Astrocyte (in vitro differentiated cells and primary cell): ENCODE measurements at regions not wholly inside any gene's neighbourhood (a gene's known extent, or its start where the extent isn't known, plus 50 kb on each side); places are given as distances from the start of the nearest gene placed in this dataset.

ENCODE experiments used
- DNase-seq: peaks from one replicate; pipeline ENCODE4 v3.0.0-alpha.2; 2010; ENCODE audit warnings: low read depth
- FAIRE-seq: peaks from 2 replicates; lab custom pipeline; 2011; peaks lifted over from hg19 to GRCh38; lab: Jason Lieb, UNC
- H2AFZ ChIP-seq: 2 replicates; pipeline ENCODE4 v1.6.0; 2012; ENCODE audit warnings: low read depth, low read length, inconsistent platforms
- H3K27ac ChIP-seq: 2 replicates; pipeline ENCODE4 v1.5.1; 2011; ENCODE audit warnings: low read depth, low read length, inconsistent platforms
- H3K27me3 ChIP-seq: 2 replicates; pipeline ENCODE4 v1.6.0; 2011; ENCODE audit warnings: low read length, inconsistent platforms; ENCODE audit not compliant: insufficient read depth
- H3K36me3 ChIP-seq: 2 replicates; pipeline ENCODE4 v1.5.1; 2011; ENCODE audit warnings: low read length, inconsistent platforms; ENCODE audit not compliant: insufficient read depth
- H3K4me1 ChIP-seq: 2 replicates; pipeline ENCODE4 v1.5.1; 2011; ENCODE audit warnings: low read length, inconsistent platforms; ENCODE audit not compliant: insufficient read depth
- H3K4me2 ChIP-seq: 2 replicates; pipeline ENCODE4 v1.6.0; 2012; ENCODE audit warnings: low read length, inconsistent platforms
- H3K4me3 ChIP-seq: 2 replicates; pipeline ENCODE4 v1.5.1; 2011; ENCODE audit warnings: low read depth, mild to moderate bottlenecking, low read length, inconsistent platforms; ENCODE audit not compliant: insufficient read depth
- H3K79me2 ChIP-seq: 2 replicates; pipeline ENCODE4 v1.6.0; 2012; ENCODE audit warnings: mild to moderate bottlenecking, low read length, inconsistent platforms; ENCODE audit not compliant: insufficient read depth
- H3K9ac ChIP-seq: 2 replicates; pipeline ENCODE4 v1.6.0; 2012; ENCODE audit warnings: mild to moderate bottlenecking, low read length, inconsistent platforms
- H3K9me3 ChIP-seq: 2 replicates; pipeline ENCODE4 v1.5.1; 2012; ENCODE audit warnings: low read depth, mild to moderate bottlenecking, low read length, inconsistent platforms; ENCODE audit not compliant: insufficient read depth
- H4K20me1 ChIP-seq: 2 replicates; pipeline ENCODE4 v1.6.0; 2012; ENCODE audit warnings: low read length, inconsistent platforms; ENCODE audit not compliant: insufficient read depth
- H3K27ac Mint-ChIP-seq: one replicate; pipeline ENCODE4 v1.8.0; 2021; ENCODE audit warnings: mild to moderate bottlenecking, mixed read lengths; ENCODE audit not compliant: unreplicated experiment
- H3K27me3 Mint-ChIP-seq: one replicate; pipeline ENCODE4 v1.8.0; 2021; ENCODE audit warnings: low read depth, mixed read lengths; ENCODE audit not compliant: unreplicated experiment
- H3K36me3 Mint-ChIP-seq: one replicate; pipeline ENCODE4 v1.8.0; 2021; ENCODE audit warnings: low read depth, mixed read lengths; ENCODE audit not compliant: unreplicated experiment
- H3K4me1 Mint-ChIP-seq: one replicate; pipeline ENCODE4 v1.8.0; 2021; ENCODE audit warnings: low read depth, mixed read lengths; ENCODE audit not compliant: unreplicated experiment
- H3K4me3 Mint-ChIP-seq: one replicate; pipeline ENCODE4 v1.8.0; 2021; ENCODE audit warnings: mild to moderate bottlenecking, moderate library complexity, mixed read lengths; ENCODE audit not compliant: unreplicated experiment
- H3K9me3 Mint-ChIP-seq: one replicate; pipeline ENCODE4 v1.8.0; 2021; ENCODE audit warnings: mild to moderate bottlenecking, mixed read lengths; ENCODE audit not compliant: unreplicated experiment
- CTCF ChIP-seq: IDR thresholded peaks from 2 replicates; pipeline ENCODE4 v1.5.1; 2011; ENCODE audit warnings: low read depth, mild to moderate bottlenecking, inconsistent platforms, low read length, moderate library complexity; ENCODE audit not compliant: insufficient read depth
- EZH2 ChIP-seq: IDR thresholded peaks from 2 replicates; pipeline ENCODE4 v1.6.1; 2012; ENCODE audit warnings: mild to moderate bottlenecking, low read length, inconsistent platforms; ENCODE audit not compliant: insufficient read depth

- H3K4me2 ChIP-seq: no peak overlapping the region
- no peaks in the 10 kb centered on the region for H3K9me3 ChIP-seq
- FAIRE-seq (peak; percentile 73), DNase-seq (no peak)
- no peak overlapping the region for H3K27ac Mint-ChIP-seq
- no peaks in the 10 kb centered on the region for H4K20me1 ChIP-seq
- no peaks in the 10 kb centered on the region for H3K27me3 Mint-ChIP-seq
- no peak overlapping the region for H3K4me3 ChIP-seq
- H3K4me3 Mint-ChIP-seq: no peak overlapping the region
- no peak overlapping the region for H3K9ac ChIP-seq
- H3K36me3 Mint-ChIP-seq: no peaks in the 10 kb centered on the region
- H3K4me1 Mint-ChIP-seq: no peaks in the 10 kb centered on the region
- no peaks in the 10 kb centered on the region for H3K4me1 ChIP-seq
- no peaks in the 10 kb centered on the region for H3K9me3 Mint-ChIP-seq
- no peak overlapping the region for H2AFZ ChIP-seq
- H3K36me3 ChIP-seq: no peaks in the 10 kb centered on the region
- no peaks in the 10 kb centered on the region for H3K79me2 ChIP-seq
- H3K27ac ChIP-seq: no peak overlapping the region
- no peak for TF ChIP-seq EZH2
- TF ChIP-seq CTCF: no peak
- no peaks in the 10 kb centered on the region for H3K27me3 ChIP-seq
Observed at GRCh38 chrX:13927175-13927574, 102.5 kb downstream of the GEMIN8 start.

GRCh38 chrX:13923845-13924244 lies 105.8 kb downstream of the GEMIN8 start:
- no peaks in the 10 kb centered on the region for H3K27me3 ChIP-seq
- H3K4me1 ChIP-seq: no peaks in the 10 kb centered on the region
- H3K4me3 Mint-ChIP-seq: no peak overlapping the region
- H3K4me3 ChIP-seq: no peak overlapping the region
- no peak overlapping the region for H3K9ac ChIP-seq
- FAIRE-seq: no peak
- no peak for DNase-seq
- H3K79me2 ChIP-seq: no peaks in the 10 kb centered on the region
- H3K9me3 ChIP-seq: no peaks in the 10 kb centered on the region
- no peak overlapping the region for H3K27ac Mint-ChIP-seq
- H3K4me2 ChIP-seq: no peak overlapping the region
- TF ChIP-seq CTCF (no peak), EZH2 (no peak)
- no peaks in the 10 kb centered on the region for H3K27me3 Mint-ChIP-seq
- H3K36me3 ChIP-seq: no peaks in the 10 kb centered on the region
- no peaks in the 10 kb centered on the region for H3K9me3 Mint-ChIP-seq
- no peak overlapping the region for H3K27ac ChIP-seq
- H3K4me1 Mint-ChIP-seq: no peaks in the 10 kb centered on the region
- no peak overlapping the region for H2AFZ ChIP-seq
- H4K20me1 ChIP-seq: no peaks in the 10 kb centered on the region
- no peaks in the 10 kb centered on the region for H3K36me3 Mint-ChIP-seq

GRCh38 chrX:13923289-13923688 lies 106.4 kb upstream of the GPM6B start:
- H3K36me3 Mint-ChIP-seq: no peaks in the 10 kb centered on the region
- no peak overlapping the region for H3K4me2 ChIP-seq
- H4K20me1 ChIP-seq: no peaks in the 10 kb centered on the region
- no peak overlapping the region for H3K4me3 ChIP-seq
- no peaks in the 10 kb centered on the region for H3K9me3 ChIP-seq
- H3K27me3 ChIP-seq: no peaks in the 10 kb centered on the region
- H3K4me1 Mint-ChIP-seq: no peaks in the 10 kb centered on the region
- no peaks in the 10 kb centered on the region for H3K79me2 ChIP-seq
- H3K27me3 Mint-ChIP-seq: no peaks in the 10 kb centered on the region
- DNase-seq (no peak), FAIRE-seq (peak; percentile 17)
- no peak overlapping the region for H3K4me3 Mint-ChIP-seq
- H3K27ac Mint-ChIP-seq: no peak overlapping the region
- no peaks in the 10 kb centered on the region for H3K9me3 Mint-ChIP-seq
- no peak overlapping the region for H2AFZ ChIP-seq
- no peak overlapping the region for H3K9ac ChIP-seq
- TF ChIP-seq EZH2 (no peak), CTCF (no peak)
- H3K4me1 ChIP-seq: no peaks in the 10 kb centered on the region
- no peaks in the 10 kb centered on the region for H3K36me3 ChIP-seq
- H3K27ac ChIP-seq: no peak overlapping the region
